Progenitor cell of endocrine pancreas (in vitro differentiated cells): ENCODE measurements at regions not wholly inside any gene's neighbourhood (a gene's known extent, or its start where the extent isn't known, plus 50 kb on each side); places are given as distances from the start of the nearest gene placed in this dataset.

Experiments
- DNase-seq: peaks from one replicate; pipeline ENCODE4 v3.0.0; 2021; ENCODE audit warnings: low spot score; ENCODE audit not compliant: unreplicated experiment
- H3K27ac Mint-ChIP-seq: 2 replicates; pipeline ENCODE4 v1.8.0; 2021; ENCODE audit warnings: mild to moderate bottlenecking, moderate library complexity, mixed read lengths
- H3K27me3 Mint-ChIP-seq: 2 replicates; pipeline ENCODE4 v1.8.0; 2021; ENCODE audit warnings: mixed read lengths
- H3K36me3 Mint-ChIP-seq: 2 replicates; pipeline ENCODE4 v1.8.0; 2022; ENCODE audit warnings: mixed read lengths; ENCODE audit not compliant: insufficient read depth
- H3K4me1 Mint-ChIP-seq: 2 replicates; pipeline ENCODE4 v1.8.0; 2021; ENCODE audit warnings: low read depth, mixed read lengths
- H3K4me3 Mint-ChIP-seq: 2 replicates; pipeline ENCODE4 v1.8.0; 2021; ENCODE audit warnings: low read depth, mild to moderate bottlenecking, moderate library complexity, mixed read lengths
- H3K9me3 Mint-ChIP-seq: 2 replicates; pipeline ENCODE4 v1.8.0; 2021; ENCODE audit warnings: low read depth, mixed read lengths
- CTCF ChIP-seq: fragments of 200-600 bp; sonication (generic); IDR thresholded peaks from one replicate; pipeline ENCODE4 v1.5.0; 2021; ENCODE audit warnings: antibody characterized with exemption, mild to moderate bottlenecking; ENCODE audit not compliant: unreplicated experiment

- Mint-ChIP-seq H3K27me3 (no peaks in the 10 kb centered on the region), H3K9me3 (no peaks in the 10 kb centered on the region), H3K4me3 (no peak overlapping the region), H3K4me1 (peaks cover 5% of the 10 kb centered on the region), H3K36me3 (peaks cover 3% of the 10 kb centered on the region), H3K27ac (no peak overlapping the region)
- no peak for TF ChIP-seq CTCF
- no peak for DNase-seq
Observed at GRCh38 chr12:9326085-9326484, 117.9 kb upstream of the PZP start.

DNA sequence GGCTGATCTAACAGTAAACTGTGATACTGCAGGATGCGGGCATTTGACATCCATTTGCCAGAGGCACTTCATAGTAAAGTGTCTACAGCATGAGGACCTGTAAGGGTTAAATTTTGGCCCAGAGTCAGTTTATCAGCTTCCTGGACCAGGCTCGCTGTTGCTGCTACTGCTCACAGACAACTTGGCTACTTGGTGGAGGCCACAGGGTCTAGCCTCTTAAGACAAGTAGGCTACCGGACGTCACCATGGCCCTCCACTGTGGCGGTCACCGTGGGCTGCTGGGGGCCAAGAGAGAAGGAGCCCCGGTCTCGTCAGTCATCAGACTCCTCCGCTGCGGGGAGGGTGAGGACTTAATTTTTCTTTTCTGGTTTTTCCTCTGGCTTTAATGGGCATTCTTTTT, 117.3 kb upstream of the PZP start:
- peaks cover 5% of the 10 kb centered on the region for H3K4me1 Mint-ChIP-seq
- H3K9me3 Mint-ChIP-seq = no peaks in the 10 kb centered on the region
- no peak for DNase-seq
- H3K27ac Mint-ChIP-seq = no peak overlapping the region
- no peaks in the 10 kb centered on the region for H3K27me3 Mint-ChIP-seq
- peaks cover 3% of the 10 kb centered on the region for H3K36me3 Mint-ChIP-seq
- no peak overlapping the region for H3K4me3 Mint-ChIP-seq
- TF ChIP-seq CTCF = no peak

- H3K4me1 Mint-ChIP-seq = peaks cover 5% of the 10 kb centered on the region
- no peak for DNase-seq
- no peak overlapping the region for H3K4me3 Mint-ChIP-seq
- no peaks in the 10 kb centered on the region for H3K27me3 Mint-ChIP-seq
- TF ChIP-seq CTCF = no peak
- H3K27ac Mint-ChIP-seq = no peak overlapping the region
- H3K36me3 Mint-ChIP-seq = peaks cover 3% of the 10 kb centered on the region
- no peaks in the 10 kb centered on the region for H3K9me3 Mint-ChIP-seq
Observed at GRCh38 chr12:9324782-9325181, 116.6 kb upstream of the PZP start.

DNA sequence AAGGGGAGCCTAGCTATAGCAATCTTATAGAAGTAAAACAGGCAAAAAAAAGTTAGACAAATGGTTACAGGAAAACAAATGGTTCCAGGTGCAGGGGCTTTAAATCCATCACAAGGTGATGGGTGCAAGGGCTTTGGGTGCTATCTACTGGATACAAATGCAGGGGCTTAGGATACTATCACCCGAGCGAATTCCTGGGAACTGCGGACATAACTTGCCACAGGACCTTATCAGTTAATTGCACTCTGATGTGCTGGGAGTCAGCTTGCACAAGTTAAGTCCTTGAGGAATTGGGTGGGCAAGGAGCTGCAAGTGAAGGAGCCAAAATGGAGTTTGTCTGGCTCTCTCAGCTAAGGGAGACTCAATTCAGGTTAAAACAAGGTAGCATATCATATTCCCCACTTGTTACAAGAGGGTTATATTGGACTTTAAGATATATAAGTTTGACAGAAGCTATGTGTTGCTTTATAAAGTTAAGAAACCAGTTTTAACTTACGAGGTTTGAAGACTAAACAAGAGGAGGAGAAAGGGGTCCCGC, 115.0 kb upstream of the PZP start:
- H3K4me1 Mint-ChIP-seq = peaks cover 5% of the 10 kb centered on the region
- no peak overlapping the region for H3K27ac Mint-ChIP-seq
- no peaks in the 10 kb centered on the region for H3K9me3 Mint-ChIP-seq
- no peaks in the 10 kb centered on the region for H3K27me3 Mint-ChIP-seq
- no peak for DNase-seq
- H3K4me3 Mint-ChIP-seq = no peak overlapping the region
- no peak for TF ChIP-seq CTCF
- H3K36me3 Mint-ChIP-seq = peaks cover 1% of the 10 kb centered on the region

- no peak for TF ChIP-seq CTCF
- H3K4me1 Mint-ChIP-seq = peaks cover 9% of the 10 kb centered on the region
- no peak for DNase-seq
- H3K27me3 Mint-ChIP-seq = no peaks in the 10 kb centered on the region
- H3K27ac Mint-ChIP-seq = no peak overlapping the region
- H3K9me3 Mint-ChIP-seq = no peaks in the 10 kb centered on the region
- H3K36me3 Mint-ChIP-seq = peaks cover 2% of the 10 kb centered on the region
- no peak overlapping the region for H3K4me3 Mint-ChIP-seq
Observed at GRCh38 chr12:9319842-9320173, 111.6 kb upstream of the PZP start.
